ENCODE measurements at regions not wholly inside any gene's neighbourhood (a gene's known extent, or its start where the extent isn't known, plus 50 kb on each side); places are given as distances from the start of the nearest gene placed in this dataset.

GRCh38 chr19:37313335-37313627, 57.6 kb upstream of the ZNF527 start:
- TF ChIP-seq CTCF (IDR thresholded peaks at IDR 0.05) = no peak
- no peak for TF ChIP-seq POLR2A (IDR thresholded peaks at IDR 0.05)
